EL (cell line): ENCODE measurements at regions not wholly inside any gene's neighbourhood (a gene's known extent, or its start where the extent isn't known, plus 50 kb on each side); places are given as distances from the start of the nearest gene placed in this dataset.
A peak's percentile ranks its signal among the peaks of the same experiment; 100 is the strongest.
"Not testable (repeated sequence)": the region's sequence is repeated elsewhere in the genome, so short reads cannot be mapped to it uniquely, and the experiment has no call there.

ENCODE experiments used
- DNase-seq: peaks from one replicate; pipeline ENCODE4 v3.0.0-alpha.2; 2016

DNA sequence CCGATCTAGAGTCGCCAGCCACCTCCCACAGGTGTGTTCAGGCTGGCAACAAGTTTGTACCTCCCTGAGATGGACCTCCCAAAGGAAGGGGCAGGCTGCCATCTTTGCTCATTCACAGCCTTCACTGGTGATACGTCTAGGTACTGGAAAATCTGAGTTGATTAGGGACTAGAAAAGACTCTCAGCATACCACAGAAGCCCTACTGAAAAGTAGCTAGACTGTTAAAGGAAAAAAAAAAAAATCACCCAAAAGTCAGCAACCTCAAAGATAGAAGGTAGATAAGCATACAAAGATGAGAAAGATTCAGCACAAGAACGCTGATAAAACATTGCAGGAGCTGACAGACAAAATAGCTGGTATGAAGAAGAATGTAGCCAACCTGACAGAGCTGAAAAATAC, 128.6 kb upstream of the WDR75 start:
- DNase-seq: no peak

DNA sequence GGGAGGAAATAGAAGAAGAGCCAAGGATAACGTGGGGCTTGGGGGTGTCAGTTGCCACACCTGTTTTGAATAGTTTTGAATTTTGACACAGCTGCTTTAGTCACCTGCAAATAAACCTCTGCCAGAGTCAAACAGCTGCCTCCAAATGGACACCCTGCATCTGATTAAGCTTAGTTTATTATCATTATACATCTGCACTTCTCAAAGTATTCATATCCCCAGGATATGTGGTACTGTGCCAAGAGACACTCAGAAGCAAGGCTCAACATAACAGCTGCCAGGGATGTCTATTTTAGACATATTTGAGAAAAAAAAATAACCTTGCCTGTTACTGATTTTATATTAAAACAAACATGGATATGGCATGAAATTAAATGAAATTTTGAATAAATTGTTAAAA, 122.5 kb upstream of the WDR75 start:
- DNase-seq: peak; percentile 32

DNA sequence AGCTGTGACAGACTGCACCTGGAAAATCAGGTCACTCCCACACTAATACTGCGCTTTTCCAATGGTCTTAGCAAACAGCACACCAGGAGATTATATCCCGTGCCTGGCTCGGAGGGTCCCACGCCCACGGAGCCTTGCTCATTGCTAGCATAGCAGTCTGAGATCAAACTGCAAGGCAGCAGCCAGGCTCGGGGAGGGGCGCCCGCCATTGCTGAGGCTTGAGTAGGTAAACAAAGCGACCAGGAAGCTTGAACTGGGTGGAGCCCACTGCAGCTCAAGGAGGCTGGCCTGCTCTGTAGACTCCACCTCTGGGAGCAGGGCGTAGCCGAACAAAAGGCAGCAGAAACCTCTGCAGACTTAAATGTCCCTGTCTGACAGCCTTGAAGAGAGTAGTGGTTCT, 121.8 kb upstream of the WDR75 start:
- DNase-seq: not testable (repeated sequence)

DNA sequence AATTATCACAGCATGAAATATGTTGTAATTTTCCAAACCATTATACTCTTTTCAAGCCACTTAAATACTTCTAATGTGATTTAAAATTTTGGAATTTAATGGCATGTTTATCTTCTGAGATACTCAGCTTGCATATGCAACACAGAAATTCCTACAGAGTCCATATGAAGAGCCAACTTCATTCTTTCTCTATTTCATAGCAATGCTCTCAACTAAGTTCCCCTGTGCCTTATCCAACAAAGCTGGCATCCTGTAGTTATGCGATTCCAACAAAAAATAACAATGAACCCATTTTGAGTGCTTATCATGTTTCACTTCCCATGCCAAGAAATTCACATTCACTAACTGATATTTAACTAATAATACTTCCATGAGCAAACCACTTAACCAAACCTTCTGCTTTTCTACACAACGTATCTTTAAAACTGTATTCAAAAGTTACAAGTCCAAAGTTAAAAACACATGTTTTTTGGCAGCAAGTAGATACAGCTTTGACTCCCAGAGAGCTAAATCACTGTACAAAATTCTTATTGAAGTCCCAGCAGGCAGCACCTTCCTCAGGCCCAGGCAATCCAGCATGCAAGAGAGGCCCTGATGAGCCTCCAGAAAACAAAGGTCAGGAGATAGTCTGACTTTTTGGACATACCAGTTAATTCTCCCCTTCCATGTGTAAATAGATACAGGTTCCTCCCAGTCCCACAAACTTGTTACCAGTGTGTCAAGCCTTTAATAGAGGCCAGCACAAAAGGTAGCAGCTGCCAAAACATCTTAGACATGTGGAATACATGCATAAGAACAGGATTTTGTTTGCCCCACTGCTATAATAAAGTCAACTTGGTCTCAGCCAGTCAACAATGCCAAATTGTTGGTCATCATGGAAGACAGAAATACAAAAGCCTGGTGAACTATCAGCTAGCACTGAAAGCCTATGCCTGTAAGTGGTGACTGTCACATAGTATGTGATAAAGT, 113.1 kb upstream of the WDR75 start:
- peak; percentile 46 for DNase-seq

DNA sequence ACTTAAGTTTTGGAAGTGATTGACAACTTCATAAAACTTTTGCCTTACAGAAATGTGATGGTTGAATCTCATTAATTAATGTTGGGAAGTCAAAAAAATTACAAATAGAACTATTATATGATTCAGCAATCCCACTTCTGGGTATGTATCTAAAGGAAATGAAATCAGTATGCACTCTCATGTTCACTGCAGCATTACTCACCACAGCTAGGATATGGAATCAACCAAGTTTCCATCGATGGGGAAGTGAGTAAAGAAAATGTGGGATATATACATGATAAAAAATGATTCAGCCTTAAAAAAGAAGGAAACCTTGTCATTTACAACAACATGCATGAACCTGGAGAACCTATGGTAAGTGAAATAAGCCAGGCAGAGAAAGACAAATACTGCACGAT, 112.4 kb upstream of the WDR75 start:
- peak; percentile 36 for DNase-seq

DNA sequence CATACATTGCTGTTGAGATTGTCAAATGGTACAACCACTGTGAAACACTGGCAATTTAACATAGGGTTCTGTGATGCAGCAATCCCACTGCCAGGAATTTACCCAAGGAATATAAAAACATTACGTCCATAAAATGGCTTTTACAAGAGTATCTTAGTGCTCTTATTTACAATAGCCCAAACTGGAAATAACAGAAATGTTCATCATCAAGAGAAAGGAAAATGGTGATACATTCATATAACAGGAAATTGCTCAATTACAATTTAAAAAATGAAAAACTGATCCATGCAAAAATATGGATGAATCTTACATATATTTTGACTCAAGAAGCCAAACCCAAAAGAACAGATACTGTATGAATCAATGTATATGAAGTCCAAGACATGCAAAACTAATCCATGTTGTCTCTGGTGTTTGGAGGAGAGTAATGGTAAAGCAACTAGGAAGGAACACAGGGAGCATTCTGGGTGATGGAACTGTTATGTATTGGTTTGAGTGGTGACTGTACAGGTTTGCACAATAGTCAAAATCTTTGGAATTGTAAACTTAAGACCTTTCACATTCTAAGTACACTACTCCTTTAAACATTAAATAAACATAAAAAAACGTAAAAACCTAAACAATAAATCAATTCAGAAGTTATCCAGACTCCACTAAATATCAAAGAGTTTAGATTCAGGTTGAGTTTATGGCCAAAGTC, 104.8 kb upstream of the WDR75 start:
- peak; percentile 15 for DNase-seq

DNA sequence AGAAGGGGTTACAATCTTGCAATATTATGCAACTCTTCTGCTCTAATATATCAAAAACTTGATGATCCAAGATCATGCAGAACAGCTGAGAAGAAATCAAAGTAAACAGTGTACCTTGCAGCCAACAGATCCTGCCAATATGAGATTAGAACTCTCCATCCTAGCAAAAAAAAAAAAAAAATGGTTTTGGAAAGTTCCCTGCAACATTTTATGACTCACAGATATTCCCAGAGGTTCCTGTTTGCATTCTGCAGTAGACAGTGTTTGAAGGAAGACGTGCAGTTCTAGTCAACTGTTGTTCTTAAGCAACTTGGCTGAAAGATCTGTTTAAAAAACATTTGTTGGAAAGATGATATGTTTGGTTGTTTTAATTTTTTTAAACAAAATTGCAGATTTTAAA, 103.6 kb upstream of the WDR75 start:
- DNase-seq: peak; percentile 33

DNA sequence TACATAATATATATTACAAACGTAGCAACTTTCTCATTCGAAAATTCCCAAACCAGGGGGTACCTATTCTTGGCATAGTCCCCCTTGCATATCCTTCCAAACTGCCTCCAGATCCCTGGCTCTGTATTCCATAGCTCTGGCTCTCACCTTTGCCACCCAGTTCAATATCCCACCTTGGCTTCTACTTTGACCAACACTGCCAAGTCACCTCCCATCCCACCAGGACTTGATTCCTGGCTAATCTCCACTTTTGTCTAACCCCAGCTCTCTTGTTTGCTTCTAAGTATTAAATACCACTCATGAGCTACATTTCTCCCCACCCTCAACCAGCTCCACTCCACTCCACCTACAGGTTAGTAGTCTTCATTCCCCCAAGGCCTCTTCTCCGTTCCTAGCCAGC, 103.2 kb upstream of the WDR75 start:
- DNase-seq: no peak

DNA sequence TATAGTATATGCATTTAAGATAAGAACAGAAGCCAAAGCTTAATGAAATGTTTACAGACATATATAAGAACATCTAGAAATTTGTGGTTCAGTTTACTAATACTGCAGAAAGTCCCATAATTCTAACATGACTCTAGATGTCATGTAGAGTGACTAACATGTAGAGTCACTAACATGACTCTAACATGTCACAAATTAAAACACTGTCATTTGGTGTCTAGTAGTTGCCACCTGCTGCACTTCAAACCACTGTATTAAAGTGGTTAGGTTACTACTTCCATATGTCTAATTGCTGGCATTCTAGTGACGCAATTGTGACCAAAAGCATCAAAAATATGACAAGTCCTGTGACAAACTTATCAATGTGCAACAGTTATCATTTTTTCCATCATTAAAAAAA, 100.2 kb upstream of the WDR75 start:
- DNase-seq: no peak

DNA sequence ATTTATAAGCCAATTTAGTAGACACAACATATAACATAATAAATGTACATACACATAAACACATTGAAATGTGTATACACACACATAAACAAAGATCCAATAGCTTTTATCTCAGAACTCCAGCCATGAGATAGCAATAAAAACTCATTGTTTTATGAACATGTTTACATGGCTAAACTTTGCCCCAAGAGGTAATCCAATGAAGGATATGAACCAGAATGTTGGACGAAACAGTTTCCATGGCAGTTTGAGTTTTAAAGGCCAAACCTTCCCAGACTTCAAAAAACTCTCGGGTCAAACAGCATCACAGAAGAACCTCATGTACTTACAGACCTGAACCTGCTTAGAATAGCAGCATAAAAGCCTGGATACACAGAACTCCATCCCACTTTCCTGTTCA, 97.2 kb upstream of the WDR75 start:
- DNase-seq: no peak

DNA sequence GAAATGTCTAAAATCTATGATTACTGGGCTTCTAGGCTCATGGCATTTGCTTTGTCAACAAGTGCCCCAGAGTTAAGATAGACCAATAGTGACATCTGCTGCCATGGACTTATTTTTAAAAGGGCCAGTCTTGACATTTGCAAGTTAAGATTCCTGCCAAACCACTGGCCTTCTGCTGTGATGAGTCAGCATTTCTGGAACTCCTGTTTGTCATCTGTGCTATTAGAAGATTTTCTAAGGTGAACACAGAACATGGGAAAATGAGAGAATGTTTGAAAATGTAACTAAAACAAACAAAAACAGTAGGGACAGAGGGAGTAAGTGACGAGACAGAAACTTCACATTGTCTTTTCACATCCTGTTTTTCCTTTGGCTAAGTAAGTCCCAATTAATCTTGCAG, 93.7 kb upstream of the WDR75 start:
- peak; percentile 89 for DNase-seq

DNA sequence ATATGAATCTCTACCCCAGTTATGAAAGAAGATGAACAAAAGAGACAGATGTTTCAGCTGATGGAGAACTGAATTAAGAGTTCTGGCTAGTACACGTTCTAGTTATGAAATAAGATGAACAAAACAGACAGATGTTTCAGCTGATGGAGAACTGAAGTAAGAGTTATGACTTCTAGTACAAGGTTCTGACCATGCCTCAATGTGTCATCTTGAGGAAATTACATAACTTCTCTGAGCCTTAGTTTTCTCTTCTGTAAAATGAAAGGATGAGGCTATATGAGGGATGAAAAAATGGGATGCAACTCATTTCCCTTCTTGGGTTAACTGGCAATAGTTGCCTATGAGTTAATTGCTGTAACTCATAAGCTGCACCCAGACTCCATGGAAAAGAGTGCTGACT, 92.9 kb upstream of the WDR75 start:
- no peak for DNase-seq

DNA sequence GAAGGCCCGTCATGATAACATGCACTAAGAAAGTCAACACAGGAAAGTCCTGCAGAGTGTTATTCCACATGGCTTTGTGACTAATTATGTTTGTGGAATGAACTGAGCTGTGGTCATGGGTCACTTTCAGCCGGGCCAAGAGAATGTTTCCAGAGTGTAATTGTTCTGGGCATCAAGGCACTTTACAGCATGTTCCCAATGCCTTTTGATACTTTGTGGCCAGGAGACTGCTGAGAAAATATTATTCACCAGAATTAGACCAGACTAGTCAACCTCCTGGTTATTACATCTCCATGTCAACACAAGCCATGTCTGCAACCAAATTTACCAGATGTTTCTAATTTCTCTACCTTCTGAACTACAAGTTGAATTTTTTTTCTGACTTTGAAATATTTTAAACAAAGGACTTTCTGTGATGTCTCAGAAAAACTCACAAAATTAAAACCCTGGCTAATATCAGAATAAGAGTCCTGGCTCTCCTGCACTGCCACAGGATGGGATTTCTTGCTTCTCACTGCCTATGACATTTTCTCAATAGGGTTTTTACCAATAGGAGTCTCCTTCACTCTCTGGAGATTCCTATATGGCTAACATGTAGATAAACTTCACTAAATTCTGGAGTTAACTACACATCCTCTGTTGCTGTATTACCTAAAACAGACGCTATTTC, 90.6 kb upstream of the WDR75 start:
- peak; percentile 84 for DNase-seq

DNA sequence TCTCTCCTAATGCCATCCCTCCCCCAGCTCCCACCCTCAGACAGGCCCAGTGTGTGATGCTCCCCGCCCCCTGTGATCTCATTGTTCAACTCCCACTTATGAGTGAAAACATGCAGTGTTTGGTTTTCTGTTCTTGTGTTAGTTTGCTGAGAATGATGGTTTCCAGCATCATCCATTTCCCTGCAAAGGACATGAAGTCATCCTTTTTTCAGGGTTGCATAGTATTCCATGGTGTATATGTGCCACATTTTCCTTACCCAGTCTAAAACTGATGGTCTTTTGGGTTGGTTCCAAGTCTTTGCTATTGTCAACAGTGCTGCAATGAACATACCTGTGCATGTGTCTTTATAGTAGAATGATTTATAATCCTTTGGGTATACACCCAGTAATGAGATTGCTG, 89.3 kb upstream of the WDR75 start:
- not testable (repeated sequence) for DNase-seq

DNA sequence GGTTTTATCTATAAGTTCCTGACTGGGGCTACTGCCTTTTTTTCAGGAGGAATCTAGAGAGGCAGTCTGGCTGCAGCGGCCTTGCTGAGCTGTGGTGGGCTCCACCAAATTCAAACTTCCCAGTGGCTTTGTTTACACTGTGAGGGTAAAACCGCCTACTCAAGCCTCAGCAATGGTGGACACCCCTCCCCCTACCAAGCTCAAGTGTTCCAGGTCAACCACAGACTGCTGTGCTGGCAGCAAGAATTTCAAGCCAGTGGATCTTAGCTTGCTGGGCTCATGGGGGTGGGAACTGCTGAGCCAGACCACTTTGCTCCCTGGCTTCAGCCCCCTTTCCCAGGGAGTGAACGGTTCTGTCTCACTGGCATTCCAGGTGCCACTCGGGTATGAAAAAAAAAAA, 83.9 kb upstream of the WDR75 start:
- not testable (repeated sequence) for DNase-seq

DNA sequence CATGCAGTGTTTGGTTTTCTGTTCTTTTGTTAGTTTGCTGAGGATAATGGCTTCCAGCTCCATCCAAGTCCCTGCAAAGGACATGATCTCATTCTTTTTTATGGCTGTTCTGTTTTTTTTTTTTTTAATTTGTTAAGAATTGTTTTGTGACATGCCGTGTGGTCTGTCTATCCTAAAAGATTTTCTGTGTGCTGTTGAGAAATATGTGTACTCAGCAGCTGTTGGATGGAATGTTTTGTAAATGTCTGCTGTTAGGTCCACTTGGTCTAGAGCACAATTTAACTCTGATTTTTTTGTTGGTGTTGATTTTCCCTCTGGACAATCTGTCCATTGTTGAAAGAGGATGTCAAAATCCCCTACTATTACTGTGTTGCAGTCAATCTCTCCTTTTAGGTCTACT, 80.4 kb upstream of the WDR75 start:
- DNase-seq: no peak

DNA sequence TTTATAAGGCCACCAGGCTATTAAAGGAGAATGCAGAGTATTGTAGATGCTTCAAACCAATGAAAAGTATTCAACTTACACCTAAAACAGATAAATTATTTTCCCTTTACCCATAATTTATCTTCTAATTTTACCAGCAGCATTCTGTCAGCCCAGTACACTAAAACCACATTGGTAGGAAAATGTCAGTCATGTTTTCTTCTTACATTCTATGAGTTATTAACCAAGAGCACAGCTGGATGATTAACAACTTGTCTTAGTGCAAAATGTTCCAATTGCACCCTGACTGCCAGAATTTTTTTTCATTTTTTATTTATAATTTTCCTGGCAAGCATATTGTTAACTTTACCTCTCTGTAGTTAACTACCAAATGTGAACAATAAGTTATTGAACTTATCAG, 79.0 kb upstream of the WDR75 start:
- DNase-seq: no peak

DNA sequence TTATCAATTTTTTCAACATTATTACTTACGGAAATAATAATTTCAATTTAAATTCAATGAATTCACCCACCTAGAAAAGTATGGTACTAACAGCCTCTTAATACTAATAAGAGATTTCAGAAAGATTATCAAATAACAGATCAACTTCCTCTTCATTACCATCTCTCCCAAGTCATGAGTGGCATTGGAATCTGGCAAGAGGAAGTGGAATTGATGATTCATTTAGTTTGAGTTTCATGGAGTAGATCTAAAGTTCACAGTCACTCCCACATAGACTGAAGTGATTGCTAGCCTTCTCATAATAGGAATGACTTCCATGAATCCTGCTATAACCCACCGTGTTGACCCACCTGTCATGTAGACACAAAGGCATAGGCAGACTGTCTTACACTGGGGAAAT, 77.7 kb upstream of the WDR75 start:
- DNase-seq: peak; percentile 73

DNA sequence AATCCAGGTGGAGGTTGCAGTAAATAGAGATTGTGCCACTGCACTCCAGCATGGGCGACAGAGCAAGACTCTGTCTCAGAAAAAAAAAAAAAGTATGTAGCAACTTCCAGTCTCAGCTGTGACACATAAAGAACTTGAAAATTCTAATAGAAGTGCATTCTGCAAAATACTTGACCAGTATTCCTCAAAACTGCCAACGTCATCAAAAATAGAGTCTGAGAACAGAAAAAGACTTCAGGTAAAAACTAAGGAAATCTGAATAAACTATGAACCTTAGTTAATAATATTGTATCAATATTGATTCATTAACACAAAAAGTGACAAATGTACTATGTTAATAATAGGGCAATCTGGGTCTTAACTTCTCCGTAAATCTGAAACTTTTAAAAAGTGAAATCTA, 76.7 kb upstream of the WDR75 start:
- no peak for DNase-seq

DNA sequence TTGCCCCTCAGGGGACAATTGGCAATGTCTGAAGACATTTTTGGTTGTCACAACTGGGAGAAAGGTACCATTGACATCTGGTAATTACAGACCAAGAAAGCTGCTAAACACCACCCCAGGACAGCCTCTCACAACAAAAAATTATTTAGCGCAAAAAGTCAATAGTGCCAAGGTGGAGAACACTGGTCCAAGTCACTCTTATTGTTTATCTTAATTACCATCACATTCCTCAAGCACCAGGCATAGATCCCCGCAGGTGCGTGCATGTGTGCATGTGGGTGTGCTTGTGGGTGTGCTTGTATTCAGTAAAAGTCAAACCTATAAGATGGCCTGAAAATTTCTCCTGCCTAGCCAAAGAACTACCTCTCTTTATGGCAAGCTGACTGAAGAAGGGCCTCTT, 74.9 kb upstream of the WDR75 start:
- DNase-seq: no peak

DNA sequence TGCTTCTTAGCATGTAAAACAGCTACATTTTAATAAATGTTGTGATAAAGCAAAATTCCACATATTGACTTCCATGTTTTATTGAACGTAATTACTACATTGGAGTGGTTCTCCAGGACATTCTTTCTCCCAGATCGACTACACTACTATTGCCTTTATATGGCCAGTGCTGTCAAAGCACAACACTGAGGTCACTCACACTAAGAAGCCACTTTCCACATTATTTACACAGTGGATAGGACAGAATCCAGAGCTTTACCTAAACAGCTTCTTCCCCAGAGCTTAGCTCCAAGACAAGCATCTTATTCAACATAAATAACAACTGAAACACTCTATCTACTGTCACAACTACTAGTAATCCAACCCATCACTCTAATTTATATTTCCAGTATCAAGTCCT, 73.9 kb upstream of the WDR75 start:
- no peak for DNase-seq

DNA sequence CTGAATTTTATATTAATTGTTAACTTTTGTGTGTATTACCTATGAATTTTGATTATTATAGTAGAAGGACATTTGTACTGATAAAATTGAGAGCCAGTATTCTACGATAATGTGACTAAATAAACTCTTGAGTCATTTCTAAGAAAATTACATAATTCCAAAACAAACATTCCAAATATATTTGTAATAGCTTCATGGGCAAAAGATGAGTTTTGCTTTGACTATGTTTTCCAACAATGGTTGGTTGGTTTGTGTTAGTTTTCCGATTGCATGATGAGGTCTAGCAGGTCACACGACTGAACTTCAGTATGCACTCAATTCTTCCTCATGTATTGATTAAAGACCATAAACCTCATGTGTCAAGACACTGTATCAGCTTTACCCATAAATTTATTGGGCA, 71.7 kb upstream of the WDR75 start:
- DNase-seq: peak; percentile 81

DNA sequence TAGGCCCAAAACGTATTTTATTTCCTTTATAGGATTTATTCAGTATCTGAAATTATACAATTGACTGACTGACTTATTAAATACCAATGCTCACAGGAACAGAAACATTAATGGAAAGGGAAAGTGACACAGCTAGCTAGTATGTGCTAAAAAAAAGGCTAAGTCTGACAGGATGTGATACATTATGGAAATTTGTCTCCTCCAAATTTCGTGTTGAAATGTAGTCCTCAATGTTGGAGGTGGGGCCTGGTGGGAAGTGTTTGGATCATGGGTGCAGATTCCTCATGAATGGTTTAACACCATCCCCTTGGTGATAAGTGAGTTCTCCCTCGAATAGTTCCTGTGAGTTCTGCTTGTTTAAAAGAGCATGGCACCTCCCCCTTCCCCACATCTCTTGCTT, 70.6 kb upstream of the WDR75 start:
- peak; percentile 83 for DNase-seq
